OCI-LY3 (cell line): ENCODE measurements at regions not wholly inside any gene's neighbourhood (a gene's known extent, or its start where the extent isn't known, plus 50 kb on each side); places are given as distances from the start of the nearest gene placed in this dataset.

Experiments used
- EZH2phosphoT487 ChIP-seq: fragments of 200-600 bp; shearing (Covaris generic); IDR thresholded peaks from 2 replicates; pipeline ENCODE4 v1.6.1; 2018; ENCODE audit warnings: antibody characterized with exemption, mixed run types, low read depth
- TF ChIP-seq, protein P1 (sequence below): fragments of 200-600, 300-600 bp; sonication (generic); IDR thresholded peaks from 2 replicates; pipeline ENCODE4 v1.5.1; 2014; ENCODE audit warnings: antibody characterized with exemption, low read length, low read depth

DNA sequence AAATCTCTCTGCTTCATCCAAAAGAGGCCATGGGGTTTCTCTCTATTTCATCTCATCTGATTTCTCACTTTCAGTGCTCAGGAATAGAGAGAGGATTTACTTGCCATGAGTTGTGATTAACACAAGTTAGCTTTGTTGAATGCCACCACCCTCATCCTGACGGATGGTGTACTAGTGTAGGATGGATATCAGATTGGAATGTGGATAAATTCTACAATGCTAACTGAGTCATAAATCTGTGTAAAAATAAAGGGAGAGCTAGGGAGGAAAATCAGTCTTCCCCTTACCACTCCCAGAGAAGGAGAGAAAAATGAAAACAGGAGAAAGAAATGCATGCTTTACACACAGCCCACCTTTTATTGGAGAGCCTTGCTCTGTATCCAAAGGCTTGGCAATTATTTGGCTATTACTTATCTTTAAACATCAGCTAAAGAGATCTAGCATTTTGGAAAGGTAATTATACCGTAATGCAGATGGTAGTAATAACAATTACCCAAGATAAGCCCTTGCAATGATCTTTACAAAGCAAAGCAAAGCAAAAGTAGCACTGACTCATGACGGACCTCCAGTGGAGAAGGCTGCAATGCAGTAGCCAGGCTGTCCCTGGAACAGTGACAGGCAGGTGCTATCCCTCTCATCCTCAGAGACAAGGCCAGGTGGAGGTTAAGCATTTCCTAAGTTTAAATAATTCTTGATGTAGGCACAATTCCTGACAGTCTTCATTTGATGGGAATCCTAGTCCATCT is 306.3 kb upstream of the PPARGC1A start:
- TF ChIP-seq, protein P1, sequence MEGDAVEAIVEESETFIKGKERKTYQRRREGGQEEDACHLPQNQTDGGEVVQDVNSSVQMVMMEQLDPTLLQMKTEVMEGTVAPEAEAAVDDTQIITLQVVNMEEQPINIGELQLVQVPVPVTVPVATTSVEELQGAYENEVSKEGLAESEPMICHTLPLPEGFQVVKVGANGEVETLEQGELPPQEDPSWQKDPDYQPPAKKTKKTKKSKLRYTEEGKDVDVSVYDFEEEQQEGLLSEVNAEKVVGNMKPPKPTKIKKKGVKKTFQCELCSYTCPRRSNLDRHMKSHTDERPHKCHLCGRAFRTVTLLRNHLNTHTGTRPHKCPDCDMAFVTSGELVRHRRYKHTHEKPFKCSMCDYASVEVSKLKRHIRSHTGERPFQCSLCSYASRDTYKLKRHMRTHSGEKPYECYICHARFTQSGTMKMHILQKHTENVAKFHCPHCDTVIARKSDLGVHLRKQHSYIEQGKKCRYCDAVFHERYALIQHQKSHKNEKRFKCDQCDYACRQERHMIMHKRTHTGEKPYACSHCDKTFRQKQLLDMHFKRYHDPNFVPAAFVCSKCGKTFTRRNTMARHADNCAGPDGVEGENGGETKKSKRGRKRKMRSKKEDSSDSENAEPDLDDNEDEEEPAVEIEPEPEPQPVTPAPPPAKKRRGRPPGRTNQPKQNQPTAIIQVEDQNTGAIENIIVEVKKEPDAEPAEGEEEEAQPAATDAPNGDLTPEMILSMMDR = peak; percentile 22; the same call in 1 of the 2 replicates
- TF ChIP-seq EZH2phosphoT487 = no peak
